SK-N-MC (cell line): ENCODE measurements at regions not wholly inside any gene's neighbourhood (a gene's known extent, or its start where the extent isn't known, plus 50 kb on each side); places are given as distances from the start of the nearest gene placed in this dataset.

Source experiments
- EZH2 ChIP-seq: fragments of 200-600 bp; sonication (generic); IDR thresholded peaks from one replicate; pipeline ENCODE4 v1.6.1; 2017; ENCODE audit warnings: antibody characterized with exemption
- FOXP2 ChIP-seq: optimal IDR thresholded peaks from 2 replicates; pipeline ENCODE3; 2011; ENCODE audit warnings: mild to moderate bottlenecking, moderate library complexity; ENCODE audit not compliant: insufficient read depth; ENCODE audit errors: extremely low read length, control extremely low read depth
- POLR2AphosphoS5 ChIP-seq: IDR thresholded peaks from 2 replicates; pipeline ENCODE4 v1.6.1; 2012; ENCODE audit warnings: mild to moderate bottlenecking, low read depth, low read length, borderline replicate concordance

DNA sequence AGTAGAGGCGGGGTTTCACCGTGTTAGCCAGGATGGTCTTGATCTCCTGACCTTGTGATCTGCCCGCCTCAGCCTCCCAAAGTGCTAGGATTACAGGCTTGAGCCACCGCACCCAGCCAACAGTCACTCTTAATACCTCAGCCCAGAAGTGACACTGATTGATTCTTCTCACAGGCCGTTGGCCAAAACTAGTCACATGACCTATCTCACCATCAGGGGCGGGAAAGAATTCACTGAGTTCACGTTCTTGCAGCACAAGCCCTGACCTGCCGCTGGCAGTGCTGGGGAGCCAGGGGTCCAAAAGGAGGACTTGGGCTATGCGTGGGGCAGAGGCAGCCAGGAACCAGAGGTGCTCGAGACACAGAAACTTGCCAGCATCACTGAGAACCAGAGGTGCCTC is 55.0 kb upstream of the CPLX2 start:
- TF ChIP-seq POLR2AphosphoS5 (no peak), EZH2 (no peak), FOXP2 (no peak)
